Lower leg skin (tissue), 4 donors: ENCODE measurements at regions not wholly inside any gene's neighbourhood (a gene's known extent, or its start where the extent isn't known, plus 50 kb on each side); places are given as distances from the start of the nearest gene placed in this dataset.
"Not testable (repeated sequence)": the region's sequence is repeated elsewhere in the genome, so short reads cannot be mapped to it uniquely, and the experiment has no call there.

Experiments
- DNase-seq, 2 donors: peaks; one replicate each; pipeline ENCODE4 v3.0.0-alpha.2; 2019; ENCODE audit warnings: low spot score in 2 of 2
- H3K4me3 ChIP-seq: fragments of 200-600 bp; sonication (generic); 2 replicates; pipeline ENCODE4 v1.5.1; 2017; ENCODE audit warnings: mild to moderate bottlenecking, low read depth; ENCODE audit not compliant: poor library complexity, severe bottlenecking
- CTCF ChIP-seq, 3 donors: fragments of 450-650 bp; IDR thresholded peaks; one replicate each; pipeline ENCODE4 v1.5.1; 2016; ENCODE audit warnings: antibody characterized with exemption in 3 of 3, mild to moderate bottlenecking in 3 of 3, moderate library complexity in 2 of 3
- POLR2A ChIP-seq, 2 donors: fragments of 450-650 bp; IDR thresholded peaks; one replicate each; pipeline ENCODE4 v1.6.1; 2016 to 2017; ENCODE audit warnings: antibody characterized with exemption in 2 of 2, mild to moderate bottlenecking in 1 of 2, moderate library complexity in 1 of 2
- WGBS, 2 donors: methylation state at CpG; one replicate each; pipeline ENCODE4 v1.1.5; 2018; 5-methylcytosine and 5-hydroxymethylcytosine counted together
- intact Hi-C: fragments of 100-400 bp; cut with DNase I; formaldehyde crosslinking; loops from one replicate; pipeline ENCODE4 v1.15.0; 2023; ENCODE audit warnings: low total_unique reads

DNA sequence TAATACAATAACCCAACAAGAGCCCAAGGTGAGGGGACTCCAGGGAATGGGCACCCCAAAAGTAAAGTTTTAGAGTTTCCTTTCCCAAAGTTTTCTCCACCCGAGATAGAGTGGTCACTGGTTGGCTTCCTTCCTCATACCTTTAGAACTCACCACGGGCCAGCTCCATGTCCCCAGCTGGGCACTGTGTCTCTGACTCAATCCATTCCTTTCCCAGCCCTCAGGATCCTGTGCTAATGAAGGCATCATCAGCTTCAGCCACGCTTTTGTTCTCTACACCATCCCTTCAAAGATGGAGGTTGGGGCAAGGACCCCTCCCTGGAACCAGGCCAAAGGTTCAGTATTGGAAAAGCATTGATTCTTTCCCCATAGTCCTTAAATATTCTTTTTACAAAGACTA is 59.8 kb upstream of the VASH1 start:
- TF ChIP-seq POLR2A (IDR thresholded peaks at IDR 0.05), result no peak
- no peak for TF ChIP-seq CTCF (IDR thresholded peaks at IDR 0.05)
- 73 to 88% methylated on average over 3 of the region's 3 CpGs for WGBS, 2 donors
- intact Hi-C loops, result no loop called here
- no peak overlapping the region for H3K4me3 ChIP-seq
- peak in 1 of 2 donors; percentile 20 for DNase-seq

DNA sequence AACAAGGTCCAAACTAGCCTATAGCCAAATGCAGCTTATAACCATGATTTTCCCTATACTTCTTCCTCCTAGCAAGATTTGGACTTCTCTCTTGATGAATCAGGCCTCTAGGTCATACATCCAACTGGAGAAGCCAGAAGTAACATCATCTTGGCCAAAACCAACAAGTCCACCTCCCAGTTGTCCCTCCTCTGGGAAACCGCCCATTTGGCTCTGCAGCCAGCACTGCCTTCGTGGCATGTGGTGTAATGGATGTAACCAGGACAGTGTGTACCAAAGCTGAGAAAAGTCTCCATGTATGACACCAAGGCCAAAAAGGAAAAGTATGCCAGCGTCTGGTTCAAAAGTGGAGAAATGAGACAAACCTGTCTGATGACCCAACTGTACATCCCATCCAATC is 59.3 kb upstream of the VASH1 start:
- intact Hi-C loops, result loop anchor here (1.0 kb wide), 1 partner anchor 16 kb away; no protein-coding TSS in a partner anchor
- no peak overlapping the region for H3K4me3 ChIP-seq
- WGBS, 2 donors, result 57 to 58% methylated on average over 3 of the region's 3 CpGs
- TF ChIP-seq POLR2A (IDR thresholded peaks at IDR 0.05) (no peak), CTCF (IDR thresholded peaks at IDR 0.05) (no peak)
- DNase-seq, result peak; percentile 71 to 82

DNA sequence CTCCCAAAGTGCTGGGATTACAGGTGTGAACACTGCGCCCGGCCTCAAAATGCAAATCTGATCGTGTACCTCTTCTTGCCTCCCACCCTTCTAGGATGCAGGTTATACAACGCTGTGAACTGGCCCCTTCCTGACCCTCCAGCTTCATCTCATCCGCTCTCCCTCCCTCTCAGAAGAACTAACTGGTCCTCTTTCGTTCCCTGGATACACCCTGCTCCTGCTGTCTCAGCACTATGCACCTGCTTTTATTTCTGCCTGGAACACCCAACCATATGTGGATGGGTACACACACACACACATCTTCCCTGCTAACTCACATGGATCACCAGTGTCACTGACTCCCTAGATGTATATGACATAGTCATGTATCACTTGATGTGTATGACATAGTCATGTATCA is 56.1 kb upstream of the VASH1 start:
- H3K4me3 ChIP-seq, result no peak overlapping the region
- DNase-seq, result peak in 1 of 2 donors; percentile 56
- TF ChIP-seq POLR2A (IDR thresholded peaks at IDR 0.05) (no peak), CTCF (IDR thresholded peaks at IDR 0.05) (no peak)
- intact Hi-C loops, result no loop called here
- WGBS, 2 donors, result 91 to 93% methylated on average over 6 of the region's 6 CpGs

GRCh38 chr14:76706207-76706606 is 55.1 kb upstream of the VASH1 start:
- 77 to 79% methylated on average over 2 of the region's 2 CpGs for WGBS, 2 donors
- H3K4me3 ChIP-seq, intact Hi-C loops, DNase-seq: not testable (repeated sequence)

DNA sequence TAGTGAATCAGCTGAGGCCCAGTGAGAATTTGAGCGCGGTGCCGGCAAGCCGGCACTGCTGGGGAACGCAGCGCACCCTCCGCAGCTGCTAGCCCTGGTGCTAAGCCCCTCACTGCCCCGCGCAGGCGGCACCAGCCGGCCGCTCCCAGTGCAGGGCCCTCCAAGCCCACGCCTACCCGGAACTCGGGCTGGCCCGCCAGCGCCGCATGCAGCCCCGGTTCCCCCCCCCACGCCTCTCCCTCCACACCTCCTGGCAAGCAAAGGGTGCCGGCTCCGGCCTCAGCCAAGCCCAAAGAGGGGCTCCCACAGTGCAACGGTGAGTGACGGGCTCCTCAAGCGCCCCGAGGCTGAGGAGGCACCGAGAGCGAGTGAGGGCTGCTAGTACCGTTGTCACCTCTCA is 54.5 kb upstream of the VASH1 start:
- 88 to 91% methylated on average over 21 to 24 of the region's 29 CpGs for WGBS, 2 donors
- DNase-seq, result peak in 1 of 2 donors; percentile 69
- H3K4me3 ChIP-seq, result no peak overlapping the region
- intact Hi-C loops, result no loop called here
- TF ChIP-seq CTCF (IDR thresholded peaks at IDR 0.05) (no peak), POLR2A (IDR thresholded peaks at IDR 0.05) (no peak)

- TF ChIP-seq CTCF (IDR thresholded peaks at IDR 0.05) (no peak), POLR2A (IDR thresholded peaks at IDR 0.05) (no peak)
- intact Hi-C loops, result no loop called here
- no peak for DNase-seq
- 79 to 83% methylated on average over 6 of the region's 6 CpGs for WGBS, 2 donors
- no peak overlapping the region for H3K4me3 ChIP-seq
These were observed 53.2 kb upstream of the VASH1 start for GRCh38 chr14:76708028-76708427.
